Mesendoderm (in vitro differentiated cells): ENCODE measurements at regions not wholly inside any gene's neighbourhood (a gene's known extent, or its start where the extent isn't known, plus 50 kb on each side); places are given as distances from the start of the nearest gene placed in this dataset.

ENCODE experiments used
- DNase-seq: peaks from one replicate; pipeline ENCODE4 v3.0.0; 2013
- H2AK5ac ChIP-seq: 2 replicates; pipeline ENCODE4 v1.6.1; 2013; ENCODE audit warnings: low read length, inconsistent platforms
- H2BK120ac ChIP-seq: 2 replicates; pipeline ENCODE4 v1.6.1; 2013; ENCODE audit warnings: low read depth, mild to moderate bottlenecking, low read length, moderate library complexity, mixed read lengths
- H2BK15ac ChIP-seq: replicated peaks from 2 replicates; pipeline ENCODE4 v1.6.1; 2013; ENCODE audit warnings: low read depth, mild to moderate bottlenecking, moderate library complexity
- H2BK5ac ChIP-seq: 2 replicates; pipeline ENCODE4 v1.6.1; 2013; ENCODE audit warnings: low read length, inconsistent platforms
- H3K18ac ChIP-seq: 2 replicates; pipeline ENCODE4 v1.6.1; 2013; ENCODE audit warnings: mild to moderate bottlenecking, low read length, mixed read lengths
- H3K23ac ChIP-seq: one replicate; pipeline ENCODE4 v1.6.1; 2013; ENCODE audit warnings: low read length
- H3K27ac ChIP-seq: 2 replicates; pipeline ENCODE4 v1.5.1; 2013; ENCODE audit warnings: low read depth, mild to moderate bottlenecking, inconsistent platforms, low read length, moderate library complexity
- H3K27me3 ChIP-seq: 2 replicates; pipeline ENCODE4 v1.6.1; 2013; ENCODE audit warnings: low read length, control low read depth, mild to moderate bottlenecking, inconsistent platforms; ENCODE audit not compliant: insufficient read depth, poor library complexity
- H3K36me3 ChIP-seq: 2 replicates; pipeline ENCODE4 v1.6.1; 2013; ENCODE audit warnings: low read length, inconsistent platforms; ENCODE audit not compliant: control insufficient read depth, insufficient read depth
- H3K4ac ChIP-seq: one replicate; pipeline ENCODE4 v1.6.1; 2013; ENCODE audit warnings: low read depth, mild to moderate bottlenecking, low read length, moderate library complexity
- H3K4me1 ChIP-seq: 2 replicates; pipeline ENCODE4 v1.6.1; 2013; ENCODE audit warnings: low read depth, low read length, inconsistent platforms; ENCODE audit not compliant: control insufficient read depth
- H3K4me2 ChIP-seq: 2 replicates; pipeline ENCODE4 v1.6.1; 2013; ENCODE audit warnings: low read length
- H3K4me3 ChIP-seq: 2 replicates; pipeline ENCODE4 v1.5.1; 2013; ENCODE audit warnings: mild to moderate bottlenecking, low read length
- H3K56ac ChIP-seq: one replicate; pipeline ENCODE4 v1.6.1; 2013; ENCODE audit warnings: low read length
- H3K79me1 ChIP-seq: 2 replicates; pipeline ENCODE4 v1.6.1; 2013; ENCODE audit warnings: low read length, inconsistent platforms
- H3K79me2 ChIP-seq: 2 replicates; pipeline ENCODE4 v1.6.1; 2013; ENCODE audit warnings: mild to moderate bottlenecking, low read length; ENCODE audit not compliant: control insufficient read depth, insufficient read depth
- H3K9ac ChIP-seq: 2 replicates; pipeline ENCODE4 v1.6.1; 2013; ENCODE audit warnings: low read length, inconsistent platforms
- H4K5ac ChIP-seq: one replicate; pipeline ENCODE4 v1.6.1; 2013; ENCODE audit warnings: low read length
- H4K8ac ChIP-seq: one replicate; pipeline ENCODE4 v1.6.1; 2013; ENCODE audit warnings: low read depth, mild to moderate bottlenecking, control low read depth, low read length, moderate library complexity
- WGBS: extraction: QIAGEN DNeasy Blood & Tissue Kit; methylation state at CpG from one replicate; pipeline ENCODE4 v1.1.7; 2013; ENCODE audit warnings: low lambda C conversion rate, missing lambda C conversion rate; ENCODE audit not compliant: insufficient coverage; ENCODE audit errors: extremely low coverage; 5-methylcytosine and 5-hydroxymethylcytosine counted together

- no peaks in the 10 kb centered on the region for H3K27me3 ChIP-seq
- no peaks in the 10 kb centered on the region for H3K79me2 ChIP-seq
- no peak overlapping the region for H2BK5ac ChIP-seq
- no peak overlapping the region for H3K23ac ChIP-seq
- no peak overlapping the region for H3K4ac ChIP-seq
- H2BK15ac ChIP-seq, result no peak overlapping the region
- H3K4me2 ChIP-seq, result no peak overlapping the region
- H2AK5ac ChIP-seq, result no peak overlapping the region
- H3K18ac ChIP-seq, result no peak overlapping the region
- H3K27ac ChIP-seq, result no peak overlapping the region
- no CpG with 5 or more reads among the region's 1 CpG for WGBS
- H3K56ac ChIP-seq, result no peak overlapping the region
- no peak overlapping the region for H3K4me3 ChIP-seq
- peaks cover 3% of the 10 kb centered on the region for H3K4me1 ChIP-seq
- no peaks in the 10 kb centered on the region for H3K36me3 ChIP-seq
- no peak overlapping the region for H4K8ac ChIP-seq
- H2BK120ac ChIP-seq, result no peak overlapping the region
- H3K9ac ChIP-seq, result no peak overlapping the region
- no peaks in the 10 kb centered on the region for H3K79me1 ChIP-seq
- H4K5ac ChIP-seq, result no peak overlapping the region
- DNase-seq, result no peak
These were observed 351.9 kb downstream of the DDX10 start for GRCh38 chr11:109016724-109017123.

DNA sequence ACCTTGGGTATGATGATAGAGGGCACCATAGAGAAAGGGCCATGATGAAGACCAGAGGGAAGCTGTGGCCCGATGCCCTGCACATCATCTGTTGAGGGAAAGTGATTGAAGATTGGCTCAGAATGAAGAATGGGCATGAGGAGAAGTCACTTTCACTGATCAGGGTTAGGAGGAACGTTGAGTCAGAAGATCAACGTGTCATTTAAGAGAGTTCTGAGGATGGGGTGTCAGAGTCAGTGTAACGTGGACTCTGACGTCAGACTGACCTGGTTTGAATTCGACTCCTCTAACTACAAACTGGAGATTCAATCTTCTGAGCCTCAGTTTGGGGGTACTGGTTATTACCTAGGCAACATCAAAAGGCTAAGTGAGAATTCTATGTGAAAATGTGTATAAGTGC lies 352.6 kb downstream of the DDX10 start:
- H3K9ac ChIP-seq, result no peak overlapping the region
- no CpG with 5 or more reads among the region's 6 CpGs for WGBS

DNA sequence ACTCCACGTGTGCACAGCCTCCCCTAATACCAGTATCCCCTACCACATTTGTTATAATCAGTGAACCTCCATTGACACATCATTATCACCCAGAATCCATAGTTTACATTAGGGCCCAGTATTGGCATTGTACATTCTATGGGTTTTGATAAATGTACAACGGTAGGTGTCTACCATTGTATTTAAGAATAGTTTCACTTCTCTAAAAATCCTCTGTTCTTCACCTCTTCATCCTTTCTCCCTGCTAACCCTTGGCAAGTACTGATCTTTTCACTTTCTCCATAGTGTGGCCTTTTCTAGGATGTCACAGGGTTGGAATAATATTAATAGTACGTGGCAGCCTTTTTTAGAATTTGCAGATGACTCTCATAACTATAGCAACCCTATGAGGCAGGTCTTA lies 353.8 kb downstream of the DDX10 start:
- peaks cover 3% of the 10 kb centered on the region for H3K4me1 ChIP-seq
- H4K5ac ChIP-seq, result no peak overlapping the region
- no peak for DNase-seq
- H3K4ac ChIP-seq, result no peak overlapping the region
- no peak overlapping the region for H3K27ac ChIP-seq
- H2BK120ac ChIP-seq, result no peak overlapping the region
- H3K79me2 ChIP-seq, result no peaks in the 10 kb centered on the region
- H3K23ac ChIP-seq, result no peak overlapping the region
- no peak overlapping the region for H2BK5ac ChIP-seq
- H3K9ac ChIP-seq, result no peak overlapping the region
- H3K4me3 ChIP-seq, result no peak overlapping the region
- H3K36me3 ChIP-seq, result no peaks in the 10 kb centered on the region
- H3K27me3 ChIP-seq, result no peaks in the 10 kb centered on the region
- no CpG with 5 or more reads among the region's 3 CpGs for WGBS
- no peak overlapping the region for H2BK15ac ChIP-seq
- no peak overlapping the region for H3K56ac ChIP-seq
- no peak overlapping the region for H2AK5ac ChIP-seq
- no peak overlapping the region for H3K18ac ChIP-seq
- no peaks in the 10 kb centered on the region for H3K79me1 ChIP-seq
- no peak overlapping the region for H3K4me2 ChIP-seq
- no peak overlapping the region for H4K8ac ChIP-seq

More for the DNA sequence above, 352.6 kb downstream of the DDX10 start:
- no peaks in the 10 kb centered on the region for H3K36me3 ChIP-seq
- no peak overlapping the region for H4K5ac ChIP-seq
- no peak overlapping the region for H3K18ac ChIP-seq
- no peaks in the 10 kb centered on the region for H3K27me3 ChIP-seq
- peaks cover 3% of the 10 kb centered on the region for H3K4me1 ChIP-seq
- no peak overlapping the region for H3K4me2 ChIP-seq
- no peaks in the 10 kb centered on the region for H3K79me1 ChIP-seq
- no peak overlapping the region for H3K23ac ChIP-seq
- DNase-seq, result no peak
- H3K79me2 ChIP-seq, result no peaks in the 10 kb centered on the region
- H4K8ac ChIP-seq, result no peak overlapping the region
- H3K56ac ChIP-seq, result no peak overlapping the region
- no peak overlapping the region for H3K27ac ChIP-seq
- H3K4me3 ChIP-seq, result no peak overlapping the region
- no peak overlapping the region for H2AK5ac ChIP-seq
- H2BK15ac ChIP-seq, result no peak overlapping the region
- peak overlapping the region; percentile 13 for H2BK5ac ChIP-seq
- no peak overlapping the region for H2BK120ac ChIP-seq
- H3K4ac ChIP-seq, result no peak overlapping the region

- Histone ChIP-seq H4K5ac (no peak overlapping the region), H3K4ac (no peak overlapping the region), H3K23ac (no peak overlapping the region), H2AK5ac (no peak overlapping the region), H2BK5ac (no peak overlapping the region), H4K8ac (no peak overlapping the region), H3K79me2 (no peaks in the 10 kb centered on the region), H3K27me3 (no peaks in the 10 kb centered on the region), H3K56ac (no peak overlapping the region), H3K4me2 (no peak overlapping the region), H3K79me1 (no peaks in the 10 kb centered on the region), H2BK15ac (no peak overlapping the region), H3K27ac (no peak overlapping the region), H2BK120ac (no peak overlapping the region), H3K4me1 (peaks cover 3% of the 10 kb centered on the region), H3K36me3 (no peaks in the 10 kb centered on the region), H3K4me3 (no peak overlapping the region), H3K9ac (no peak overlapping the region), H3K18ac (no peak overlapping the region)
- DNase-seq, result no peak
- no CpG with 5 or more reads among the region's 7 CpGs for WGBS
These were observed 354.6 kb downstream of the DDX10 start for GRCh38 chr11:109019342-109019936.

DNA sequence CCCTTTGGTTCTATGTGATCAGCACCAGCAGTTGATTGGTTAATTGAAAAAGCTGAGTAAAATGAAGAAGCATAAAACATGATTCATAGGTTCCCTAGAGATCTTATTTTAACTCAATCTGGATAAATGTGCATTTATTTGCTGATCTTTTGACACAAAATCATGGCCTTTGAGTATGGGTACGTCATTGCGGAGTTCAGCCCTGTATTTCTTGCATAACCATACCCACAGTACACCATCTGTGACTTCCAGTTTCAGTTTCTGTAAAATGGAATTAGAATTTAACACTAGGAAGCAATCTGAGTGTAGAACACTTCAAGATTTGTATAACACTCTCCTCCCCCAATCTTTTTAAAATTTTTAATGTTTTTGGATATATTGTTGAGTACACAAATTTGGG lies 358.2 kb downstream of the DDX10 start:
- no peak for DNase-seq

DNA sequence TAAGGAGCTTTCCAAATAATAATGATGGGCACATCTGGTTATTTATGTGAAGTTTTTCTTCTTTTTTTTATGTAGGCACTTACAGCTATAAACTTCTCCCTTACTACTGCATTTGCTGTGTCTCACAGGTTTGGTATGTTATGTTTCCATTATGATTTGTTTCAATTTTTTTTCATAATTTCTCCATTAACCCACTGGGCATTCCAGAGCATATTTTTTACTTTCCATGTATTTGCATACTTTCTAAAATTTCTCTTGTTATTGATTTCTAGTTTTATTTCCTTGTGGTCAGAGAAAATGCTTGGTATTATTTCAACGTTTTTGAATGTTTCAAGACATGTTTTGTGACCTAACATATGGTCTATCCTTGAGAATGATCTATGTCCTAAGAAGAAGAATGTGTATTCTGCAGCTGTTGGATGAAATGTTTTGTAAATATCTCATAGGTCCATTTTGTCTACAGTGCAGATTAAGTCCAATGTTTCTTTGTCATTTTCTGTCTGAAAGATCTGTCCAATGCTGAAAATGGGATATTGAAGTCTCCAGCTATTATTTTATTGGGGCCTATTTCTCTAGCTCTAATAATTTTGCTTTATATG lies 362.1 kb downstream of the DDX10 start:
- no peaks in the 10 kb centered on the region for H3K27me3 ChIP-seq
- no peak overlapping the region for H3K23ac ChIP-seq
- no peak overlapping the region for H3K9ac ChIP-seq
- H3K79me2 ChIP-seq, result no peaks in the 10 kb centered on the region
- H3K56ac ChIP-seq, result no peak overlapping the region
- no peak overlapping the region for H4K8ac ChIP-seq
- no peak overlapping the region for H3K18ac ChIP-seq
- H3K27ac ChIP-seq, result no peak overlapping the region
- no peak overlapping the region for H3K4me2 ChIP-seq
- H2BK120ac ChIP-seq, result no peak overlapping the region
- H4K5ac ChIP-seq, result no peak overlapping the region
- H3K4me1 ChIP-seq, result no peaks in the 10 kb centered on the region
- H3K4ac ChIP-seq, result no peak overlapping the region
- no peak overlapping the region for H3K4me3 ChIP-seq
- no CpG with 5 or more reads among the region's 1 CpG for WGBS
- no peak overlapping the region for H2BK5ac ChIP-seq
- H2AK5ac ChIP-seq, result no peak overlapping the region
- H3K36me3 ChIP-seq, result no peaks in the 10 kb centered on the region
- DNase-seq, result no peak
- no peaks in the 10 kb centered on the region for H3K79me1 ChIP-seq
- H2BK15ac ChIP-seq, result no peak overlapping the region

More for the DNA sequence above, 358.2 kb downstream of the DDX10 start:
- H3K79me1 ChIP-seq, result no peaks in the 10 kb centered on the region
- no peak overlapping the region for H3K18ac ChIP-seq
- no peaks in the 10 kb centered on the region for H3K27me3 ChIP-seq
- H4K5ac ChIP-seq, result no peak overlapping the region
- H2BK5ac ChIP-seq, result no peak overlapping the region
- no peak overlapping the region for H4K8ac ChIP-seq
- H2BK120ac ChIP-seq, result no peak overlapping the region
- no peak overlapping the region for H2BK15ac ChIP-seq
- no peak overlapping the region for H3K9ac ChIP-seq
- H3K36me3 ChIP-seq, result no peaks in the 10 kb centered on the region
- H3K56ac ChIP-seq, result no peak overlapping the region
- H3K4me3 ChIP-seq, result no peak overlapping the region
- H3K23ac ChIP-seq, result no peak overlapping the region
- no peaks in the 10 kb centered on the region for H3K79me2 ChIP-seq
- H3K4me2 ChIP-seq, result no peak overlapping the region
- H3K4me1 ChIP-seq, result no peaks in the 10 kb centered on the region
- no CpG with 5 or more reads among the region's 2 CpGs for WGBS
- H3K27ac ChIP-seq, result no peak overlapping the region
- H2AK5ac ChIP-seq, result no peak overlapping the region
- H3K4ac ChIP-seq, result no peak overlapping the region
